Loucy (cell line): ENCODE measurements at regions not wholly inside any gene's neighbourhood (a gene's known extent, or its start where the extent isn't known, plus 50 kb on each side); places are given as distances from the start of the nearest gene placed in this dataset.

Experiments
- H2AFZ ChIP-seq: fragments of 200-600 bp; sonication (generic); 2 replicates; pipeline ENCODE4 v1.6.0; 2016; ENCODE audit warnings: antibody characterized with exemption, mild to moderate bottlenecking, low read length, moderate library complexity
- H3F3A ChIP-seq: fragments of 200-600 bp; 2 replicates; pipeline ENCODE4 v1.6.0; 2016; ENCODE audit warnings: antibody characterized with exemption, low read depth, mild to moderate bottlenecking
- H3K27me3 ChIP-seq: fragments of 200-600 bp; sonication (generic); 2 replicates; pipeline ENCODE4 v1.6.1; 2014; ENCODE audit warnings: low read length, mild to moderate bottlenecking; ENCODE audit not compliant: insufficient read depth, poor library complexity, severe bottlenecking
- H3K36me3 ChIP-seq: fragments of 200-600 bp; sonication (generic); 2 replicates; pipeline ENCODE4 v1.6.1; 2016; ENCODE audit warnings: low read length; ENCODE audit not compliant: insufficient read depth
- H3K4me1 ChIP-seq: fragments of 200-600 bp; sonication (generic); 2 replicates; pipeline ENCODE4 v1.5.1; 2014; ENCODE audit warnings: low read length, mild to moderate bottlenecking; ENCODE audit not compliant: insufficient read depth, poor library complexity, severe bottlenecking
- H3K4me2 ChIP-seq: fragments of 200-600 bp; sonication (generic); 2 replicates; pipeline ENCODE4 v1.6.0; 2014; ENCODE audit warnings: antibody characterized with exemption, low read length, low read depth, mild to moderate bottlenecking; ENCODE audit not compliant: poor library complexity, severe bottlenecking
- H3K4me3 ChIP-seq: fragments of 200-600 bp; sonication (generic); 2 replicates; pipeline ENCODE4 v1.5.1; 2014; ENCODE audit warnings: low read length, mild to moderate bottlenecking, mixed read lengths; ENCODE audit not compliant: poor library complexity, severe bottlenecking
- H3K79me2 ChIP-seq: fragments of 200-600 bp; sonication (generic); 2 replicates; pipeline ENCODE4 v1.6.1; 2014; ENCODE audit warnings: low read length; ENCODE audit not compliant: insufficient read depth
- H3K9ac ChIP-seq: fragments of 200-600 bp; sonication (generic); 2 replicates; pipeline ENCODE4 v1.6.0; 2014; ENCODE audit warnings: mild to moderate bottlenecking, low read depth, low read length, moderate library complexity; ENCODE audit not compliant: poor library complexity, severe bottlenecking
- H3K9me2 ChIP-seq: fragments of 200-600 bp; sonication (generic); replicated peaks from 2 replicates; pipeline ENCODE4 v1.6.1; 2016; ENCODE audit warnings: low read depth, low read length, mixed read lengths
- H3K9me3 ChIP-seq: fragments of 200-600 bp; sonication (generic); 2 replicates; pipeline ENCODE4 v1.6.1; 2014; ENCODE audit warnings: mild to moderate bottlenecking, antibody characterized with exemption, low read length, low read depth; ENCODE audit not compliant: insufficient read depth
- H4K20me1 ChIP-seq: fragments of 200-600 bp; sonication (generic); 2 replicates; pipeline ENCODE4 v1.6.0; 2014; ENCODE audit warnings: antibody characterized with exemption, low read length, mild to moderate bottlenecking; ENCODE audit not compliant: insufficient read depth, poor library complexity, severe bottlenecking
- CTCF ChIP-seq: fragments of 200-600 bp; sonication (generic); conservative IDR thresholded peaks from 2 replicates; pipeline ENCODE4 v1.5.1; 2014; ENCODE audit warnings: mild to moderate bottlenecking, antibody characterized with exemption, low read length
- EZH2phosphoT487 ChIP-seq: fragments of 200-600 bp; IDR thresholded peaks from 2 replicates; pipeline ENCODE4 v1.6.1; 2018; ENCODE audit warnings: antibody characterized with exemption, mild to moderate bottlenecking, moderate library complexity, borderline replicate concordance

- H3K79me2 ChIP-seq: no peaks in the 10 kb centered on the region
- H3K27me3 ChIP-seq: no peaks in the 10 kb centered on the region
- H3K4me2 ChIP-seq: no peak overlapping the region
- H3K36me3 ChIP-seq: no peaks in the 10 kb centered on the region
- H3K4me1 ChIP-seq: no peaks in the 10 kb centered on the region
- no peaks in the 10 kb centered on the region for H3F3A ChIP-seq
- H3K9me2 ChIP-seq: no peaks in the 10 kb centered on the region
- no peaks in the 10 kb centered on the region for H4K20me1 ChIP-seq
- no peak overlapping the region for H3K9ac ChIP-seq
- no peak overlapping the region for H2AFZ ChIP-seq
- no peak for TF ChIP-seq EZH2phosphoT487
- TF ChIP-seq CTCF: no peak
- no peaks in the 10 kb centered on the region for H3K9me3 ChIP-seq
- H3K4me3 ChIP-seq: no peak overlapping the region
Observed at GRCh38 chr10:28075424-28075823, 76.5 kb upstream of the ODAD2 start.

GRCh38 chr10:28072573-28072972, 73.7 kb upstream of the ODAD2 start:
- Histone ChIP-seq H3K36me3 (no peaks in the 10 kb centered on the region), H3K4me2 (no peak overlapping the region), H3K27me3 (no peaks in the 10 kb centered on the region), H3K79me2 (no peaks in the 10 kb centered on the region), H2AFZ (no peak overlapping the region), H3K4me3 (no peak overlapping the region), H3F3A (no peaks in the 10 kb centered on the region), H3K9me3 (no peaks in the 10 kb centered on the region), H3K9me2 (no peaks in the 10 kb centered on the region), H3K9ac (no peak overlapping the region), H3K4me1 (no peaks in the 10 kb centered on the region), H4K20me1 (no peaks in the 10 kb centered on the region)
- TF ChIP-seq CTCF: no peak
- no peak for TF ChIP-seq EZH2phosphoT487

GRCh38 chr10:28060031-28060607, 61.2 kb upstream of the ODAD2 start:
- Histone ChIP-seq H3K4me3 (no peak overlapping the region), H3K4me2 (no peak overlapping the region), H3K9me2 (no peaks in the 10 kb centered on the region), H3K36me3 (no peaks in the 10 kb centered on the region), H3K4me1 (no peaks in the 10 kb centered on the region), H3K79me2 (no peaks in the 10 kb centered on the region), H3K9ac (no peak overlapping the region), H2AFZ (no peak overlapping the region), H3K27me3 (no peaks in the 10 kb centered on the region), H3F3A (no peaks in the 10 kb centered on the region), H3K9me3 (no peaks in the 10 kb centered on the region; the same call in 1 of the 2 replicates), H4K20me1 (no peaks in the 10 kb centered on the region)
- TF ChIP-seq EZH2phosphoT487 (no peak), CTCF (no peak)
